HEK293 (cell line): ENCODE measurements at regions not wholly inside any gene's neighbourhood (a gene's known extent, or its start where the extent isn't known, plus 50 kb on each side); places are given as distances from the start of the nearest gene placed in this dataset.

ENCODE experiments used
- CTCF ChIA-PET: fragments of 350-600 bp; formaldehyde crosslinking; extraction: SDS; loops from one replicate; lab custom pipeline; 2021; ENCODE audit warnings: antibody characterized with exemption; lab: Yijun Ruan, JAX
- POLR2A ChIA-PET: fragments of 300-600 bp; formaldehyde crosslinking; extraction: SDS; loops from one replicate; lab custom pipeline; 2020; ENCODE audit warnings: antibody characterized with exemption, inconsistent platforms; lab: Yijun Ruan, JAX
- H3K27ac ChIP-seq: fragments of 200-500 bp; sonication (Bioruptor generic); 2 replicates; pipeline ENCODE4 v1.5.1; 2014; ENCODE audit warnings: low read depth, low read length, control low read depth, inconsistent platforms; ENCODE audit errors: extremely low read depth
- H3K36me3 ChIP-seq, 2 experiments: fragments of 200-500 bp in 1 of 2; sonication (Bioruptor generic) in 1 of 2; 1 replicate in 1 of 2; 2 replicates in 1 of 2; pipeline ENCODE4 v1.5.1; 2014 to 2017; ENCODE audit warnings: inconsistent platforms in 2 of 2, low read length in 2 of 2; ENCODE audit not compliant: control insufficient read depth in 2 of 2, insufficient read depth in 1 of 2
- H3K4me1 ChIP-seq: fragments of 200-500 bp; sonication (Bioruptor generic); 2 replicates; pipeline ENCODE4 v1.5.1; 2014; ENCODE audit warnings: mild to moderate bottlenecking, low read length, inconsistent platforms; ENCODE audit not compliant: control insufficient read depth, insufficient read depth
- H3K4me3 ChIP-seq: 2 replicates; pipeline ENCODE4 v1.5.1; 2011; ENCODE audit warnings: low read depth, mild to moderate bottlenecking, control low read depth, low read length, moderate library complexity
- H3K9me3 ChIP-seq: fragments of 200-500 bp; sonication (Bioruptor generic); 2 replicates; pipeline ENCODE4 v1.5.1; 2014; ENCODE audit warnings: low read depth, low read length, inconsistent platforms; ENCODE audit not compliant: control insufficient read depth, insufficient read depth
- CTCF ChIP-seq: fragments of 450-650 bp; formaldehyde crosslinking; IDR thresholded peaks from 2 replicates; pipeline ENCODE4 v1.5.1; 2016; ENCODE audit warnings: missing biosample characterization, missing genetic modification characterization
- INSM2 ChIP-seq: fragments of 450-650 bp; formaldehyde crosslinking; IDR thresholded peaks from 2 replicates; pipeline ENCODE4 v1.5.1; 2016; ENCODE audit warnings: missing biosample characterization, missing genetic modification characterization
- KLF17 ChIP-seq: fragments of 450-650 bp; formaldehyde crosslinking; IDR thresholded peaks from 2 replicates; pipeline ENCODE4 v1.5.1; 2016; ENCODE audit warnings: missing biosample characterization, missing genetic modification characterization
- KLF8 ChIP-seq: fragments of 450-650 bp; formaldehyde crosslinking; IDR thresholded peaks from 2 replicates; pipeline ENCODE4 v1.5.1; 2016; ENCODE audit warnings: missing biosample characterization, missing genetic modification characterization
- PRDM4 ChIP-seq: fragments of 450-650 bp; formaldehyde crosslinking; IDR thresholded peaks from 2 replicates; pipeline ENCODE4 v1.5.1; 2017; ENCODE audit warnings: missing biosample characterization, missing genetic modification characterization
- SETDB1 ChIP-seq: IDR thresholded peaks from one replicate; pipeline ENCODE4 v1.6.1; 2017; ENCODE audit warnings: mild to moderate bottlenecking, low read length, moderate library complexity, mixed read lengths; ENCODE audit not compliant: insufficient read length
- SP3 ChIP-seq: fragments of 450-650 bp; formaldehyde crosslinking; IDR thresholded peaks from 2 replicates; pipeline ENCODE4 v1.5.1; 2016; ENCODE audit warnings: missing biosample characterization, missing genetic modification characterization
- ZBTB10 ChIP-seq: fragments of 450-650 bp; formaldehyde crosslinking; IDR thresholded peaks from 2 replicates; pipeline ENCODE4 v1.5.1; 2016; ENCODE audit warnings: missing biosample characterization, missing genetic modification characterization
- ZBTB44 ChIP-seq: fragments of 450-650 bp; IDR thresholded peaks from 2 replicates; pipeline ENCODE4 v1.5.1; 2018; ENCODE audit warnings: missing biosample characterization, mild to moderate bottlenecking, missing genetic modification characterization
- ZFP41 ChIP-seq: fragments of 450-650 bp; formaldehyde crosslinking; IDR thresholded peaks from 2 replicates; pipeline ENCODE4 v1.5.1; 2016; ENCODE audit warnings: missing biosample characterization, missing genetic modification characterization, borderline replicate concordance
- ZNF138 ChIP-seq: fragments of 450-650 bp; formaldehyde crosslinking; IDR thresholded peaks from 2 replicates; pipeline ENCODE4 v1.5.1; 2016; ENCODE audit warnings: missing biosample characterization, missing genetic modification characterization, borderline replicate concordance
- ZNF155 ChIP-seq: fragments of 450-650 bp; formaldehyde crosslinking; IDR thresholded peaks from 2 replicates; pipeline ENCODE4 v1.5.1; 2016; ENCODE audit warnings: missing biosample characterization, missing genetic modification characterization
- ZNF18 ChIP-seq: fragments of 450-650 bp; formaldehyde crosslinking; IDR thresholded peaks from 2 replicates; pipeline ENCODE4 v1.5.1; 2016; ENCODE audit warnings: missing biosample characterization, missing genetic modification characterization
- ZNF266 ChIP-seq: fragments of 450-650 bp; formaldehyde crosslinking; IDR thresholded peaks from 2 replicates; pipeline ENCODE4 v1.5.1; 2016; ENCODE audit warnings: missing biosample characterization, missing genetic modification characterization, low read depth
- ZNF513 ChIP-seq: fragments of 450-650 bp; IDR thresholded peaks from 2 replicates; pipeline ENCODE4 v1.5.1; 2018; ENCODE audit warnings: missing biosample characterization, missing genetic modification characterization
- ZNF571 ChIP-seq: fragments of 450-650 bp; formaldehyde crosslinking; IDR thresholded peaks from 2 replicates; pipeline ENCODE4 v1.5.0; 2017; ENCODE audit warnings: missing biosample characterization, missing genetic modification characterization
- ZNF626 ChIP-seq: fragments of 450-650 bp; sonication (Bioruptor Pico); formaldehyde crosslinking; IDR thresholded peaks from 2 replicates; pipeline ENCODE4 v1.5.1; 2018; ENCODE audit warnings: missing biosample characterization, missing genetic modification characterization, inconsistent platforms

GRCh38 chr4:18635531-18635930 lies 614.0 kb upstream of the LCORL start (continued):
- TF ChIP-seq ZBTB44 (tag by site-specific recombination): no peak

- Histone ChIP-seq H3K9me3 (no peaks in the 10 kb centered on the region), H3K4me1 (no peaks in the 10 kb centered on the region), H3K36me3 (no peaks in the 10 kb centered on the region), H3K27ac (no peak overlapping the region), H3K4me3 (no peak overlapping the region)
- POLR2A ChIA-PET: no interaction called here
- CTCF ChIA-PET: no interaction called here
- TF ChIP-seq PRDM4 (no peak), ZNF571 (tag by site-specific recombination) (no peak), ZNF18 (tag by site-specific recombination) (no peak), CTCF (no peak), KLF8 (tag by site-specific recombination) (no peak), ZBTB10 (no peak)
Observed at GRCh38 chr4:18631586-18631985, 610.0 kb upstream of the LCORL start.

- Histone ChIP-seq H3K9me3 (no peaks in the 10 kb centered on the region), H3K27ac (no peak overlapping the region), H3K4me3 (no peak overlapping the region), H3K36me3 (no peaks in the 10 kb centered on the region), H3K4me1 (no peaks in the 10 kb centered on the region)
- ChIA-PET POLR2A (no interaction called here), CTCF (no interaction called here)
- no peak for TF ChIP-seq ZFP41 (tag by site-specific recombination)
- no peak for TF ChIP-seq INSM2 (tag by site-specific recombination)
- TF ChIP-seq KLF17 (tag by site-specific recombination): no peak
- TF ChIP-seq ZNF155 (tag by site-specific recombination): no peak
- TF ChIP-seq ZNF138: no peak
- no peak for TF ChIP-seq ZNF513 (tag by site-specific recombination)
- TF ChIP-seq SETDB1: no peak
- TF ChIP-seq SP3 (tag by site-specific recombination): no peak
- no peak for TF ChIP-seq ZNF626
- TF ChIP-seq ZNF266 (tag by site-specific recombination): no peak
Observed at GRCh38 chr4:18630218-18631110, 608.9 kb upstream of the LCORL start.
